ENCODE measurements at regions not wholly inside any gene's neighbourhood (a gene's known extent, or its start where the extent isn't known, plus 50 kb on each side); places are given as distances from the start of the nearest gene placed in this dataset.

DNA sequence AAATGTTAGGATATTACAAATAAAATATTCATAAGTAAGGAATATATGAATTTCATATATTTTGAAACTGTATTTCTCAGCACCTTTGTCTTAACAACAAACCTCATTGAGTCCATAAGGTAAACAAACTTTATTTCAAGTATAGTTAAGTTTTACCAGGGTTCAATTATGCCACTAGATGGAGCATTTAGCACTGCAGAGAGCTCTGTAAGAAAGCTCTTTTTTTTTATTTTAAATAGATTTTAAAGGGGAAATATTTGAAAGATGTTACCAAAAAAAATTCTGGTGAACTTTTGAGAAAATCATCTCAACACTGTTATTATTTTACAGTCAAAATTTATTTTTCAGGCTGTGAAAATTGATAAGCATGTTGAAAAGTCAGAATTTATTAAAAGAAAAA lies 955.2 kb upstream of the EYS start:
- H2AFZ ChIP-seq, result no peak overlapping the region
- no peaks in the 10 kb centered on the region for H3K79me2 ChIP-seq
- H3K27me3 ChIP-seq (ENCODE audit: control insufficient read depth, insufficient read depth, low read length), result no peaks in the 10 kb centered on the region
- TF ChIP-seq, protein P1, sequence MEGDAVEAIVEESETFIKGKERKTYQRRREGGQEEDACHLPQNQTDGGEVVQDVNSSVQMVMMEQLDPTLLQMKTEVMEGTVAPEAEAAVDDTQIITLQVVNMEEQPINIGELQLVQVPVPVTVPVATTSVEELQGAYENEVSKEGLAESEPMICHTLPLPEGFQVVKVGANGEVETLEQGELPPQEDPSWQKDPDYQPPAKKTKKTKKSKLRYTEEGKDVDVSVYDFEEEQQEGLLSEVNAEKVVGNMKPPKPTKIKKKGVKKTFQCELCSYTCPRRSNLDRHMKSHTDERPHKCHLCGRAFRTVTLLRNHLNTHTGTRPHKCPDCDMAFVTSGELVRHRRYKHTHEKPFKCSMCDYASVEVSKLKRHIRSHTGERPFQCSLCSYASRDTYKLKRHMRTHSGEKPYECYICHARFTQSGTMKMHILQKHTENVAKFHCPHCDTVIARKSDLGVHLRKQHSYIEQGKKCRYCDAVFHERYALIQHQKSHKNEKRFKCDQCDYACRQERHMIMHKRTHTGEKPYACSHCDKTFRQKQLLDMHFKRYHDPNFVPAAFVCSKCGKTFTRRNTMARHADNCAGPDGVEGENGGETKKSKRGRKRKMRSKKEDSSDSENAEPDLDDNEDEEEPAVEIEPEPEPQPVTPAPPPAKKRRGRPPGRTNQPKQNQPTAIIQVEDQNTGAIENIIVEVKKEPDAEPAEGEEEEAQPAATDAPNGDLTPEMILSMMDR (IDR thresholded peaks at IDR 0.05), result no peak
- no peaks in the 10 kb centered on the region for H3K9me3 ChIP-seq (ENCODE audit: control insufficient read depth, low read length)
- H3K9ac ChIP-seq, result no peak overlapping the region
- H3K36me3 ChIP-seq (ENCODE audit: control insufficient read depth, insufficient read depth, low read length), result no peaks in the 10 kb centered on the region
- no peaks in the 10 kb centered on the region for H3K4me1 ChIP-seq
- H3K4me3 ChIP-seq (ENCODE audit: low read depth, low read length), result no peak overlapping the region
- no peak overlapping the region for H3K4me2 ChIP-seq (ENCODE audit: low read length)
- no peak overlapping the region for H3K27ac ChIP-seq

DNA sequence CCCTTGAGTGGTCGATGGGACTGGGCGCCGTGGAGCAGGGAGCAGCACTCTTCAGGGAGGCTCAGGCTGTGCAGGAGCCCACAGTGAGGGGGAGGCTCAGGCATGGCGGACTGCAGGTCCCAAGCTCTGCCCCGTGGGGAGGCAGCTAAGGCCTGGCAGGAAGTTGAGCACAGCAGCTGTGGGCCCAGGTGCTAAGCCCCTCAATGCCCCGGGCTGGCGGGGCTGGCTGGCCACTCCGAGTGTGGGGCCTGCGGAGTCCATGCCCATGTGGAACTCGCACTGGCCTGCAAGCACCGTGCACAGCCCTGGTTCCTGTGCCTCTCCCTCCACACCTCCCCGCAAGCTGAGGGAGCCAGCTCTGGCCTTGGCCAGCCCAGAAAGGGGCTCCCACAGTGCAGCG lies 948.4 kb upstream of the EYS start:
- Histone ChIP-seq H3K79me2 (no peaks in the 10 kb centered on the region), H3K9me3 (ENCODE audit: control insufficient read depth, low read length) (no peaks in the 10 kb centered on the region), H3K4me3 (ENCODE audit: low read depth, low read length) (no peak overlapping the region), H3K9ac (no peak overlapping the region), H3K27ac (no peak overlapping the region), H3K4me2 (ENCODE audit: low read length) (no peak overlapping the region), H3K36me3 (ENCODE audit: control insufficient read depth, insufficient read depth, low read length) (no peaks in the 10 kb centered on the region), H2AFZ (no peak overlapping the region), H3K27me3 (ENCODE audit: control insufficient read depth, insufficient read depth, low read length) (no peaks in the 10 kb centered on the region), H3K4me1 (no peaks in the 10 kb centered on the region)
- TF ChIP-seq, protein P1 (IDR thresholded peaks at IDR 0.05), result no peak

DNA sequence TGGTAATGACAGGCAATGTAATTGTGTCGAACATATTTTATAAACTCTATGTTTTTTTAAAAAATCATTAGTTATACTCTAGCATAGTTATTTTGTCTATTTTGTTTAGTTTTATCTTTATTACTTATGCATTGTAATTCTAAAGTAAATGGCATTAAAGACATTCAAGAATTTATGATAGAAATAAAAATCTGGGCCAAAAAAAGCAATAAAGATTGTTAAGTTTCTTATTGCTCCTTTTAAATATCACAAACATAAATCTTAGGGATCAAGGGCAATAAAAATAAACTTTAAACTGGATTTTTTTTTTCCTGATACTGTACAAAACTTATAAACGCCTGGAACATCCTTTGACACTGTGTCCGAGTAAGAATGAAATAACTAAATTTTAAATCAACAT lies 931.5 kb upstream of the EYS start:
- H3K9ac ChIP-seq, result no peak overlapping the region
- H3K9me3 ChIP-seq (ENCODE audit: control insufficient read depth, low read length), result no peaks in the 10 kb centered on the region
- no peak overlapping the region for H3K4me3 ChIP-seq (ENCODE audit: low read depth, low read length)
- no peaks in the 10 kb centered on the region for H3K79me2 ChIP-seq
- H3K4me1 ChIP-seq, result no peaks in the 10 kb centered on the region
- TF ChIP-seq, protein P1 (IDR thresholded peaks at IDR 0.05), result no peak
- no peaks in the 10 kb centered on the region for H3K27me3 ChIP-seq (ENCODE audit: control insufficient read depth, insufficient read depth, low read length)
- H2AFZ ChIP-seq, result no peak overlapping the region
- no peak overlapping the region for H3K4me2 ChIP-seq (ENCODE audit: low read length)
- H3K36me3 ChIP-seq (ENCODE audit: control insufficient read depth, insufficient read depth, low read length), result no peaks in the 10 kb centered on the region
- no peak overlapping the region for H3K27ac ChIP-seq

DNA sequence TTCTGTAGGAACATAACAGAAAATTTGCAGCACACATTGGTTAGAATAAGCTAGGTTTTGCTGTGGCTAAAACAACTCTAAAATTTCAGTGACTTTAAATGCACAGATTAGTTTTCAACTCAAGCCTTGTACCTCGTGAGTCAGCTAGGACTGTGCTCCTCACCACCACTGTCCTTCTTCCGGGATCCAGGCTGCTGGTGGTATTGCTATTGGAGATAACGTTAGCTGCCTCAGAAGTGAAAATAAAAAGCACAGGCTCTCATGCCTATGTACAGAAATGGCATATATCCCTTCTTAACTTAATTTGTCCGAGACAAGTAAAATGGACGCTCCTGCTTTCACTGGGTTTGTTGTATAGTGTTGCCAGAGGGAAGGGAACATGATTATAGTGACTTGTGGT lies 931.1 kb upstream of the EYS start:
- TF ChIP-seq, protein P1 (IDR thresholded peaks at IDR 0.05), result no peak
- Histone ChIP-seq H3K4me1 (no peaks in the 10 kb centered on the region), H3K27ac (no peak overlapping the region), H3K36me3 (ENCODE audit: control insufficient read depth, insufficient read depth, low read length) (no peaks in the 10 kb centered on the region), H3K9ac (no peak overlapping the region), H3K27me3 (ENCODE audit: control insufficient read depth, insufficient read depth, low read length) (no peaks in the 10 kb centered on the region), H3K4me3 (ENCODE audit: low read depth, low read length) (no peak overlapping the region), H3K4me2 (ENCODE audit: low read length) (no peak overlapping the region), H2AFZ (no peak overlapping the region), H3K9me3 (ENCODE audit: control insufficient read depth, low read length) (no peaks in the 10 kb centered on the region), H3K79me2 (no peaks in the 10 kb centered on the region)

DNA sequence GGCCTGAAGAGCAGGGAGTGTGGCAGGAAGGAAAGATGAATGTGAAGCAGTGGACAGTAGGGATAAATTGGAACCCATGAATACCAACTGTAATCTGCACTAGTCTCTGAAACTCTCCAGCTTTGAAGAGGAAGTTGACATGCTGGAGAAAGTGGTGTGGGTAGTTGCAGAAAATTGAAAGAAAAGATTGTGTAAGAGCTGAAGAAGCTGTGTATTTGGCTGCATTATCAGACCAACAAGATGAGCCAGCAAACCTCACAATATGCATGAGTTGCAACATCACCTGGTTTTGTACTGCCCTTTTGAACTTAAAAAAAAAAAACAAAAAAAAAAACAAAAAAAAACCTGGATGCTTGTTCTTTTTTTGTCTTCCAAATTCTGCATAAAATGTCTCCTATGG lies 921.9 kb upstream of the EYS start:
- Histone ChIP-seq H3K36me3 (ENCODE audit: control insufficient read depth, insufficient read depth, low read length) (no peaks in the 10 kb centered on the region), H3K79me2 (no peaks in the 10 kb centered on the region), H3K9me3 (ENCODE audit: control insufficient read depth, low read length) (no peaks in the 10 kb centered on the region), H3K27me3 (ENCODE audit: control insufficient read depth, insufficient read depth, low read length) (no peaks in the 10 kb centered on the region), H2AFZ (no peak overlapping the region), H3K9ac (no peak overlapping the region), H3K4me1 (no peaks in the 10 kb centered on the region), H3K27ac (no peak overlapping the region), H3K4me3 (ENCODE audit: low read depth, low read length) (no peak overlapping the region), H3K4me2 (ENCODE audit: low read length) (no peak overlapping the region)
- TF ChIP-seq, protein P1 (IDR thresholded peaks at IDR 0.05), result no peak
